Brain microvascular endothelial cell (primary cell): ENCODE measurements at regions not wholly inside any gene's neighbourhood (a gene's known extent, or its start where the extent isn't known, plus 50 kb on each side); places are given as distances from the start of the nearest gene placed in this dataset.
"Not testable (repeated sequence)": the region's sequence is repeated elsewhere in the genome, so short reads cannot be mapped to it uniquely, and the experiment has no call there.

Experiments used
- DNase-seq: peaks from one replicate; pipeline ENCODE4 v3.0.0-alpha.2; 2020
- H3K27ac ChIP-seq: fragments of 250-450 bp; sonication (Bioruptor Pico); 2 replicates; pipeline ENCODE4 v1.5.1; 2020; ENCODE audit warnings: mild to moderate bottlenecking, moderate library complexity
- H3K27me3 ChIP-seq: fragments of 250-450 bp; sonication (Bioruptor Pico); replicated peaks from 2 replicates; pipeline ENCODE4 v1.5.1; 2020; ENCODE audit warnings: mild to moderate bottlenecking
- H3K36me3 ChIP-seq: fragments of 250-450 bp; sonication (Bioruptor Pico); replicated peaks from 2 replicates; pipeline ENCODE4 v1.5.1; 2020; ENCODE audit warnings: mild to moderate bottlenecking
- H3K4me3 ChIP-seq: 2 replicates; pipeline ENCODE4 v1.5.1; 2011; ENCODE audit warnings: low read depth, mild to moderate bottlenecking, control low read depth, low read length, moderate library complexity
- in situ Hi-C: cut with HindIII; loops from 2 replicates; pipeline ENCODE4 v1.10.0; 2017; ENCODE audit warnings: low sequenced_read_pairs, low pct_ligation_motif_present
- TF ChIP-seq, protein P1 (sequence below): IDR thresholded peaks from 2 replicates; pipeline ENCODE4 v1.5.1; 2011; ENCODE audit warnings: low read depth, mild to moderate bottlenecking, moderate library complexity, low read length, control low read depth, inconsistent platforms; ENCODE audit errors: missing control alignments

DNA sequence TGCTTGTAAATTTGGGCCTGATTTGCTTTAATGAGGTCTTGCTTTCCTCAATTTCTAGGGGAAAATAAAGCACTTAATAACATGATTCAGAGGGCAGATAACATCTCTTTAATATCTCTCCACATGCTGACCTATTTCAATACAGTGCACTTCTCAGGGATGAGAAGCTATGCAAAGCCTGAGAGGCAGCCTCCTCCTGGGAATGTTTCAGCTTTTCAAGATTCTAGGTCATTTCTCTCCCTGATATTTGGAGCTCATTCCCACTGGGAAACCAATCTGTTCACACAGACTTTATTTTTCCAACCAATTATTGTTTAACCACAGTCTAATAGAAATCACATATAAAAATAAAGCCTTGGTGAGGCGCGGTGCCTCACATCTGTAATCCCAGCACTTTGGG is 67.0 kb upstream of the LSAMP start:
- in situ Hi-C loops: no loop called here
- TF ChIP-seq, protein P1, sequence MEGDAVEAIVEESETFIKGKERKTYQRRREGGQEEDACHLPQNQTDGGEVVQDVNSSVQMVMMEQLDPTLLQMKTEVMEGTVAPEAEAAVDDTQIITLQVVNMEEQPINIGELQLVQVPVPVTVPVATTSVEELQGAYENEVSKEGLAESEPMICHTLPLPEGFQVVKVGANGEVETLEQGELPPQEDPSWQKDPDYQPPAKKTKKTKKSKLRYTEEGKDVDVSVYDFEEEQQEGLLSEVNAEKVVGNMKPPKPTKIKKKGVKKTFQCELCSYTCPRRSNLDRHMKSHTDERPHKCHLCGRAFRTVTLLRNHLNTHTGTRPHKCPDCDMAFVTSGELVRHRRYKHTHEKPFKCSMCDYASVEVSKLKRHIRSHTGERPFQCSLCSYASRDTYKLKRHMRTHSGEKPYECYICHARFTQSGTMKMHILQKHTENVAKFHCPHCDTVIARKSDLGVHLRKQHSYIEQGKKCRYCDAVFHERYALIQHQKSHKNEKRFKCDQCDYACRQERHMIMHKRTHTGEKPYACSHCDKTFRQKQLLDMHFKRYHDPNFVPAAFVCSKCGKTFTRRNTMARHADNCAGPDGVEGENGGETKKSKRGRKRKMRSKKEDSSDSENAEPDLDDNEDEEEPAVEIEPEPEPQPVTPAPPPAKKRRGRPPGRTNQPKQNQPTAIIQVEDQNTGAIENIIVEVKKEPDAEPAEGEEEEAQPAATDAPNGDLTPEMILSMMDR: no peak
- no peak overlapping the region for H3K27ac ChIP-seq
- no peak overlapping the region for H3K4me3 ChIP-seq
- H3K27me3 ChIP-seq: no peaks in the 10 kb centered on the region
- H3K36me3 ChIP-seq: no peaks in the 10 kb centered on the region
- DNase-seq: no peak

DNA sequence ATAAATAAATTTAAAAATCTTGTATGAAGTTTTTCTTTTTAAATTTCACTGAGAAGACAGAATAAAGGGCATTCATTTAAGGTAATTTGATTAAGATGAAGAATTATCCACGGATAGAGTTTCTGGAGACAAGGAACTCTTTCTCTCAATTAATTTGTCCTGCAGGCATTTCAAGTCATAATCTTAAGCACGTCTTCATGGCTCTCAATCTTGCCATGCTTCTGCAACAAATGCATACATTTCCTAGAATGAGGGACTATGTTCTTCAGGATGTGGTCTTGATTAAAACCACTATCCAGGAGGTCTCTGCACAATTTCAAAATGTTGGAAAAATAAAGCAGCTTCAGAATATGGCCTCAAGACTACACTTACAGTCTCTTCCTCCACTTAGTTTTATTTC is 67.6 kb upstream of the LSAMP start:
- no peak overlapping the region for H3K27ac ChIP-seq
- in situ Hi-C loops: no loop called here
- H3K27me3 ChIP-seq: no peaks in the 10 kb centered on the region
- no peak for DNase-seq
- H3K4me3 ChIP-seq: no peak overlapping the region
- TF ChIP-seq, protein P1: no peak
- no peaks in the 10 kb centered on the region for H3K36me3 ChIP-seq

DNA sequence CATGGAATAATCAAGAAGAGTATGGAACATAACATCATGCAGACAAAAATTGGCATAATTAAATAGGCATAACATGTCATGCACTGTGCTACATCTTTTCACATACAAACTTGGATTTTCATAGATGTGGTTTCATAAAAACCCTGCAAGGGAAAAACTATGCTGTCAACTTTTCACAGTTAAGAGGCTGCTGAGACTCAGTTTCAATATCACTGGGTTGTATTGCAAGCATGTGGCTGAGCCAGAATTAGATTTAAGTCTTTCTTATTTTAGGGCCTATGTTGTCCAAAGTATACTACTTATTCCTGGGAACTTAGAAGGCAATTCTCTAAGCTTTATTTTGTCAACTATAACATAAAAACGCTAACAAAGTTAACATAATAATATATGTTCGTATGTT is 70.7 kb upstream of the LSAMP start:
- H3K27ac ChIP-seq: no peak overlapping the region
- H3K27me3 ChIP-seq: no peaks in the 10 kb centered on the region
- TF ChIP-seq, protein P1: no peak
- in situ Hi-C loops: no loop called here
- no peak overlapping the region for H3K4me3 ChIP-seq
- DNase-seq: no peak
- no peaks in the 10 kb centered on the region for H3K36me3 ChIP-seq

DNA sequence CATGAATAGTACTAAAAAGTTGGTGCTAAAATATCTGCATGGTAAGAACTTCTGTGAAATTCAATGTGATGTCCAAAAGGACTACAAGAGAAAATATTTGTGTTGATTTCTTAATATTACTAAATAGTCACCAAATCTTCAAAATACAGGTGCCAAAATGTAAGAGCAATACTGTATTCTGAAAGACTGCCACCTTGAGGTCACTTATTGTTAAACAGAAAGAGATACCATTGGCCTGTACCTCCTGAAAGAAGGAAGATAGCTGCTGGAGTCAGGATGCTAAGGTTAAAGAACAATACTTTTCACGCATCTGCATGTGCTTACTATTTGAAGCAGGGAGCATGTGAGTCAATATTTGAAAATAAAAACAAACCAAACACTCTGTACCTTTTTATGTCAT is 72.0 kb upstream of the LSAMP start:
- in situ Hi-C loops: no loop called here
- H3K27ac ChIP-seq: no peak overlapping the region
- TF ChIP-seq, protein P1: peak; percentile 35

DNA sequence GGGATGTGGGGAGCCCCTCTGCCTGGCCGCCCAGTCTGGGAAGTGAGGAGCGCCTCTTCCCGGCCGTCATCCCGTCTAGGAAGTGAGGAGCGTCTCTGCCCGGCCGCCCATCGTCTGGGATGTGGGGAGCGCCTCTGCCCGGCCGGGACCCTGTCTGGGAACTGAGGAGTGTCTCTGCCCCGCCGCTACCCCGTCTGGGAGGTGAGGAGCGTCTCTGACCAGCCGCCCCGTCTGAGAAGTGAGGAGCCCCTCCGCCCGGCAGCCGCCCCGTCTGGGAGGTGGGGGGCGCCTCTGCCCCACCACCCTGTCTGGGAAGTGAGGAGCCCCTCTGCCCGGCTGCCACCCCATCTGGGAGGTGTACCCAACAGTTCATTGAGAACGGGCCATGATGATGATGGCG is 73.8 kb upstream of the LSAMP start:
- H3K27me3 ChIP-seq, DNase-seq, H3K4me3 ChIP-seq, H3K27ac ChIP-seq, in situ Hi-C loops, H3K36me3 ChIP-seq: not testable (repeated sequence)

More for the DNA sequence above, 72.0 kb upstream of the LSAMP start:
- peak; percentile 0 for DNase-seq
- Histone ChIP-seq H3K36me3 (no peaks in the 10 kb centered on the region), H3K4me3 (no peak overlapping the region), H3K27me3 (no peaks in the 10 kb centered on the region)

DNA sequence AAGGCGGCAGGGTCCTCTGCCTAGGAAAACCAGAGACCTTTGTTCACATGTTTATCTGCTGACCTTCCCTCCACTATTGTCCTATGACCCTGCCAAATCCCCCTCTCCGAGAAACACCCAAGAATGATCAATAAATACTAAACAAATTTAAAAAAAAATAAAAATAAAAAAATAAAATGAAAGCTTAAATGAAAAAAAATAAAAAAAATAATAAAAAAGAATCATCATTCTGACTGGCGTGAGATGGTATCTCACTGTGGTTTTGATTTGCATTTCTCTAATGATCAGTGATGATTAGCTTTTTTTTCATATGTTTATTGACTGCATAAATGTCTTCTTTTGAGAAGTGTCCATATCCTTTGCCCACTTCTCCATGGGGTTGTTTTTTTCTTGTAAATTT is 74.5 kb upstream of the LSAMP start:
- H3K36me3 ChIP-seq, in situ Hi-C loops, H3K4me3 ChIP-seq, H3K27me3 ChIP-seq, H3K27ac ChIP-seq, DNase-seq: not testable (repeated sequence)

DNA sequence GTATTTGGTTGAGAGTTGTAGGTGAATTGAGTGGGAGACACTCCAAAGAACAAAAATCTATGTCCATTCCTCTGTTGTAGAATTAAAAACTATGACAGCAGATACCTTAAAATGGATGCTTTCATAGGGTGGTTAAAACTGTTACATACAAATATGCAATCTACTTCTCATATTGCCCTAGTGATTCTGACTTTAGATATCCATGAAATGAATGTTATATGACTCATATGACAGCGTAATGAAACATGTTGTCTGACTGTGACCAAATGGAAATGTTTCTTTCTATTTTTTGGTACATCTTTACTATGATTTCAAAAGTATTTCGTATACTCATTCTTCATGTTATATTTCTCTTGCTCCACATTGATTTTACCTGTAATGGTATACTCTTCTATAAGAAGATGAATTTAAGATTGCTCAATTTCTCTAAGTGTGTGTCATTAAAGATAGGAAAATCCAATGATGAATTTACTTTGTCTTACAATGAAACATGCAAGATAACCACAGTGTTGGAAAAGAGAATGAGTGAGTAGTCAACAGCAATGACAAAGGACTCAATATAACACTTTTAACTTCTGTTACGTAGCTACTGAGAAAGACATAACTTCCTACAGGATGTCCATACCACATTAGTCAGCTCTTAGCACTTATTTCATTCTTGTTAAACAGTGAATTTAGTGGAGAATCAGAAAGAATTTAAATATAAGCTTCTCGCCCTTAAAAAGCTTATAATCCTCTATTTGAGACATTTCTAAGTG is 79.3 kb upstream of the LSAMP start:
- H3K27ac ChIP-seq: no peak overlapping the region
- H3K27me3 ChIP-seq: no peaks in the 10 kb centered on the region
- no peaks in the 10 kb centered on the region for H3K36me3 ChIP-seq
- no peak overlapping the region for H3K4me3 ChIP-seq
- no peak for DNase-seq
- in situ Hi-C loops: no loop called here
- TF ChIP-seq, protein P1: no peak
